ENCODE measurements at regions not wholly inside any gene's neighbourhood (a gene's known extent, or its start where the extent isn't known, plus 50 kb on each side); places are given as distances from the start of the nearest gene placed in this dataset.
"Not testable (repeated sequence)": the region's sequence is repeated elsewhere in the genome, so short reads cannot be mapped to it uniquely, and the experiment has no call there.

DNA sequence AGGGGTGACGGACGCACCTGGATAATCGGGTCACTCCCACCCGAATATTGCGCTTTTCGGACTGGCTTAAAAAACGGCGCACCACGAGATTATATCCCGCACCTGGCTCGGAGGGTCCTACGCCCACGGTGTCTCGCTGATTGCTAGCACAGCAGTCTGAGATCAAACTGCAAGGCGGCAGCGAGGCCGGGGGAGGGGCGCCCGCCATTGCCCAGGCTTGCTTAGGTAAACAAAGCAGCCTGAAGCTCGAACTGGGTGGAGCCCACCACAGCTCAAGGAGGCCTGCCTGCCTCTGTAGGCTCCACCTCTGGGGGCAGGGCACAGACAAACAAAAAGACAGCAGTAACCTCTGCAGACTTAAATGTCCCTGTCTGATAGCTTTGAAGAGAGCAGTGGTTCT lies 294.9 kb upstream of the DIO3 start:
- TF ChIP-seq, protein P1, sequence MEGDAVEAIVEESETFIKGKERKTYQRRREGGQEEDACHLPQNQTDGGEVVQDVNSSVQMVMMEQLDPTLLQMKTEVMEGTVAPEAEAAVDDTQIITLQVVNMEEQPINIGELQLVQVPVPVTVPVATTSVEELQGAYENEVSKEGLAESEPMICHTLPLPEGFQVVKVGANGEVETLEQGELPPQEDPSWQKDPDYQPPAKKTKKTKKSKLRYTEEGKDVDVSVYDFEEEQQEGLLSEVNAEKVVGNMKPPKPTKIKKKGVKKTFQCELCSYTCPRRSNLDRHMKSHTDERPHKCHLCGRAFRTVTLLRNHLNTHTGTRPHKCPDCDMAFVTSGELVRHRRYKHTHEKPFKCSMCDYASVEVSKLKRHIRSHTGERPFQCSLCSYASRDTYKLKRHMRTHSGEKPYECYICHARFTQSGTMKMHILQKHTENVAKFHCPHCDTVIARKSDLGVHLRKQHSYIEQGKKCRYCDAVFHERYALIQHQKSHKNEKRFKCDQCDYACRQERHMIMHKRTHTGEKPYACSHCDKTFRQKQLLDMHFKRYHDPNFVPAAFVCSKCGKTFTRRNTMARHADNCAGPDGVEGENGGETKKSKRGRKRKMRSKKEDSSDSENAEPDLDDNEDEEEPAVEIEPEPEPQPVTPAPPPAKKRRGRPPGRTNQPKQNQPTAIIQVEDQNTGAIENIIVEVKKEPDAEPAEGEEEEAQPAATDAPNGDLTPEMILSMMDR (IDR thresholded peaks at IDR 0.05; ENCODE audit: poor library complexity, severe bottlenecking), result not testable (repeated sequence)
- TF ChIP-seq EP300 (conservative IDR thresholded peaks at IDR 0.05; ENCODE audit: poor library complexity, severe bottlenecking); TAF1 (IDR thresholded peaks at IDR 0.05; ENCODE audit: low read depth); POLR2AphosphoS5 (IDR thresholded peaks at IDR 0.05); RAD21 (conservative IDR thresholded peaks at IDR 0.05); EZH2 (IDR thresholded peaks at IDR 0.05; ENCODE audit: borderline replicate concordance, insufficient read depth, low read length, poor library complexity, severe bottlenecking): not testable (repeated sequence)

All from neural cell (in vitro differentiated cells).